ENCODE measurements at regions not wholly inside any gene's neighbourhood (a gene's known extent, or its start where the extent isn't known, plus 50 kb on each side); places are given as distances from the start of the nearest gene placed in this dataset.
"Not testable (repeated sequence)": the region's sequence is repeated elsewhere in the genome, so short reads cannot be mapped to it uniquely, and the experiment has no call there.

DNA sequence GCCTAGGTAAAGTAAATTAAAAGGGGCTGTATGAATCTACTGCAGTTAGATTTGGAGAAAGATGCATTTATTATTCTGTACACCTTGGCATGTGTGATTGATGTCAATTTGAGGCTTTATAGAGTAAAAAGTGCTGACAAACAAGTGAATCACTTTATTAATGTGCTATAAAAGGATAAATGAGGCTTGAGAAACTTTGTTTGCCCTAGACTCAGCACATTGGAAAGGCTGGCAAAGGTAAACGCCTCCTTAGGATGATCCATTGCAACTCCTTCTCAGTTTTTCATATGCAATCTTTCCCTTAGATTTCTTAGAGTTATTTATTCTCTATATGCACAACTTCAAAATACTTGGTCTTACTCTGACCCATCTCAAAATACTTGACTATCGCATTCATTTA, 369.0 kb downstream of the HINT1 start:
- H3K27ac Mint-ChIP-seq: no peak overlapping the region
- no peaks in the 10 kb centered on the region for H3K4me1 Mint-ChIP-seq (ENCODE audit: low read depth)
- H3K36me3 Mint-ChIP-seq (ENCODE audit: low read depth): no peaks in the 10 kb centered on the region
- H3K27me3 Mint-ChIP-seq (ENCODE audit: low read depth): no peaks in the 10 kb centered on the region
- H3K9me3 Mint-ChIP-seq: peaks cover 5% of the 10 kb centered on the region
- no peak overlapping the region for H3K4me3 Mint-ChIP-seq

DNA sequence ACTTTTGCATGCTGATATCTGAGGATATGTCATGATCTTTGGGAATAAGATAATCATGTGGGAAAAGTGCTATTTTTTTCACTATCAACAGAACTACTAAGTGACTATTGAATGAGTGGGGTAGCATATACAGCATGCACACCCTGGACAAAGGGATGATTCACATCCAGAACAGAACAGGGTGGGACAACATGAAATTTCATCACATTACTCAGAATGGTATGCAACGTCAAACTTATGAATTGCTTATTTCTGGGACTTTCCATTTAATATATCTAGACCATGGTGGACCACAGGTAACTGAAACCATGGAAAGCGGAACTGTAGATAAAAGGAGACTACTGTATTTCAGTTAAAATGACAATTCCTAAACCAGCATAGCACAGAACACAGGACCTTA, 370.0 kb downstream of the HINT1 start:
- H3K27ac Mint-ChIP-seq: no peak overlapping the region
- H3K27me3 Mint-ChIP-seq (ENCODE audit: low read depth): no peaks in the 10 kb centered on the region
- peaks cover 5% of the 10 kb centered on the region for H3K9me3 Mint-ChIP-seq

DNA sequence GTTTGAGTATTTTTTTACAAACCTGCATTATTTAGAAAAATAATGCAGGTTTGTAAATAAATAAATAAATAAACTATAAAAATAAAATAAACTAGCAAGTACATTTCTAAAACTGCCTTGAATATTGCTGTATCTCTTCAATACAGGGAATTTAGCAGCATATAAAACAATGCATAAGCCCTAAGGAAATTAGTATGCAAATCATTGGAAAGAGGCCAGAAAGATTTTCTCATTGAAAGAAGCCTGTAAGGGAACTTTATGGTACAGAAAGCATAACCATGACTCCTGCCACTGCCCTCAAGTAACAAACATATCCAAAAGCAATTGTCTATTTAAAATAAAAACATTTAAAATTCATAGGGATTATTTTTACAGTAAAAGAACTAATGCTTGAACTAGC, 387.3 kb downstream of the HINT1 start:
- Mint-ChIP-seq H3K27me3 (ENCODE audit: low read depth) (no peaks in the 10 kb centered on the region), H3K4me1 (ENCODE audit: low read depth) (no peaks in the 10 kb centered on the region), H3K27ac (no peak overlapping the region), H3K36me3 (ENCODE audit: low read depth) (no peaks in the 10 kb centered on the region), H3K4me3 (no peak overlapping the region), H3K9me3 (no peaks in the 10 kb centered on the region)

More for the DNA sequence above, 370.0 kb downstream of the HINT1 start:
- H3K36me3 Mint-ChIP-seq (ENCODE audit: low read depth): no peaks in the 10 kb centered on the region
- no peaks in the 10 kb centered on the region for H3K4me1 Mint-ChIP-seq (ENCODE audit: low read depth)
- H3K4me3 Mint-ChIP-seq: no peak overlapping the region

DNA sequence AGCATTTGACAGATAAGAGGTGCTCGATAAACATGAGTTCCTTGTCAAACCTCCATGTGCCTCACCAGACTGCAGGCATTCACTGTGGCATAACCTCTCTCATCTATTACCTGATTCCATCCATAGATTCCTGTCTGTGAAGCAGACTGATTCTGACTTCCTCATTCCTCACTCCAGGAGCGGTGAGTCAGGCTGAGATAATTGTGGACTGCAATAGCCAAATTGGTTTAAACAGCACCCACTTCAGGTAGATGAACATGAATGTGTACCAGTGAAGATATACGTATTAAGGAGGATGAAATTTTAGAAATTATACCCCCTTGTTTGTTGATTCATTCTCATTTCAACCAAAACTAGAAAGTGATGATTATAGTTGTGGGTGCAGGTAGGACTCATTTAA, 391.2 kb downstream of the HINT1 start:
- Mint-ChIP-seq H3K27ac (no peak overlapping the region), H3K4me1 (ENCODE audit: low read depth) (no peaks in the 10 kb centered on the region), H3K27me3 (ENCODE audit: low read depth) (no peaks in the 10 kb centered on the region), H3K4me3 (no peak overlapping the region), H3K9me3 (no peaks in the 10 kb centered on the region), H3K36me3 (ENCODE audit: low read depth) (no peaks in the 10 kb centered on the region)

DNA sequence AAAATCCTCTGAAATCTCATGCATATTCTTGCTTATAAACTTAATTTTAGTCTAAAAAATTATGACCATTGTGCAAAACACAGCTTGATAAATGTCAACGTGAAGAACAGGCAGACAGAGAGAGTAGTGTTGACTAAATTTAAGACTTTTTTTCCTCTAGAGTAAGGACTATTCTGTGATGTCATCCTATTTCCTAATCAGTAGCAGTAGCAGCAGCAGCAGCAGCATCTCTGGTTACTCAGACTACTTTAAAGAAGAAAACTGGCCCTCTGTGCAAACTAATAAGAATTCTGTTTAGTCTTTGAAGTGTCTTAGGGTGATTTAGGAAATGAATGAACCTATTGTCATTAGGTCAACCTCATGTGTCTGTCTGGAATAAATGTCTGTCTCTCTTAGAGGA, 403.0 kb downstream of the HINT1 start:
- Mint-ChIP-seq H3K27me3 (ENCODE audit: low read depth) (no peaks in the 10 kb centered on the region), H3K27ac (no peak overlapping the region), H3K36me3 (ENCODE audit: low read depth) (no peaks in the 10 kb centered on the region), H3K9me3 (no peaks in the 10 kb centered on the region), H3K4me1 (ENCODE audit: low read depth) (no peaks in the 10 kb centered on the region), H3K4me3 (no peak overlapping the region)

DNA sequence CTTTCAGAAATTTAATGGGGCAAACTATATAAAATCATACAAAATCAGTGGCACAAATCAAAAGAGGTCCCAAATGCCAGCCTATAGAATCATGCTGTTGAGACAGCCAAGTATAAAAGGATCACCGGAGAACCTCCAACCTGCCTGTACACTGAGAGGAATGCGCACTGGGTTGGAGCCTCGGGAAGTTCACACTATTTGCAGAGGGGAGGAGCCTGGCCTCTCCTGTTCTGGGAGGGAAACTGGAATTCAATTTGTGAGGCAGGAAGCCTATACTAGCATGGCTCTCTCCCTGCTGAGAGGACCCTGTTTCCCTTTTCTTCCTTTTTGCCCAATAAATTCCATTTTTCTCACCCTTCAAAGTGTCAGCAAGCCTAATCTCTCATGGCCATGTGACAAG, 406.0 kb downstream of the HINT1 start:
- H3K9me3 Mint-ChIP-seq: no peaks in the 10 kb centered on the region
- no peaks in the 10 kb centered on the region for H3K27me3 Mint-ChIP-seq (ENCODE audit: low read depth)
- no peaks in the 10 kb centered on the region for H3K36me3 Mint-ChIP-seq (ENCODE audit: low read depth)
- H3K27ac Mint-ChIP-seq: no peak overlapping the region
- H3K4me1 Mint-ChIP-seq (ENCODE audit: low read depth): no peaks in the 10 kb centered on the region
- no peak overlapping the region for H3K4me3 Mint-ChIP-seq

DNA sequence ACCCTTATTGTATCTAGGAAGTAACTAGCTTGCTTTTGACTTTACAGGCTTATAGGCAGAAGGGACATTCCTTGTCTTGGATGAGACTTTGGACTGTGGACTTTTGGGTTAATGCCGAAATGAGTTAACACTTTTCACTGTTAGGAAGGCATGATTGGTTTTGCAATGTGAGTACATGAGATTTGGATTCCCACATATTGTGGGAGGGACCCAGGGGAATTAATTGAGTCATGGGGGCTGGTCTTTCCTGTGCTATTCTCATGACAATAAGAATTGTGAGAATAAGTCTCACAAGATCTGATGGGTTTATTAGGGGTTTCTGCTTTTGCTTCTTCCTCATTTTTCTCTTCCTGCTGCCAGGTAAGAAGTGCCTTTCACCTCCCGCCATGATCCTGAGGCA, 417.5 kb downstream of the HINT1 start:
- H3K4me3 Mint-ChIP-seq: no peak overlapping the region
- no peaks in the 10 kb centered on the region for H3K9me3 Mint-ChIP-seq
- no peaks in the 10 kb centered on the region for H3K36me3 Mint-ChIP-seq (ENCODE audit: low read depth)
- no peaks in the 10 kb centered on the region for H3K4me1 Mint-ChIP-seq (ENCODE audit: low read depth)
- no peaks in the 10 kb centered on the region for H3K27me3 Mint-ChIP-seq (ENCODE audit: low read depth)
- no peak overlapping the region for H3K27ac Mint-ChIP-seq

DNA sequence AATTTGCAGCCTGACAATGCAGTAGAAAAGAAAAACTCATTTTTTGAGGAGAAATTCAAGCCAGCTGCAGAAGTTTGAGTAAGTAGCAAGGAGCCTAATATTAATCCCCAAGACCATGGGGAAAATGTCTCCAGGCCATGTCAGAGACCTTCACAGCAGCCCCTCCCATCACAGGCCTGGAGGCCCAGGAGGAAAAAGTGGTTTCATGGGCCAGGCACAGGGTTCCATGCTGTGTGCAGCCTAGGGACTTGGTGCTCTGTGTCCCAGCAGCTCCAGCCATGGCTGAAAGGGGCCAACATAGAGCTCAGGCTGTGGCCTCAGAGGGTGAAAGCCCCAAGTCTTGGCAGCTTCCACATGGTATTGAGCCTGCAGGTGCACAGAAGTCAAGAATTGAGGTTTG, 418.4 kb downstream of the HINT1 start:
- not testable (repeated sequence) for H3K4me3 Mint-ChIP-seq; H3K27ac Mint-ChIP-seq; H3K4me1 Mint-ChIP-seq (ENCODE audit: low read depth); H3K27me3 Mint-ChIP-seq (ENCODE audit: low read depth); H3K36me3 Mint-ChIP-seq (ENCODE audit: low read depth); H3K9me3 Mint-ChIP-seq

DNA sequence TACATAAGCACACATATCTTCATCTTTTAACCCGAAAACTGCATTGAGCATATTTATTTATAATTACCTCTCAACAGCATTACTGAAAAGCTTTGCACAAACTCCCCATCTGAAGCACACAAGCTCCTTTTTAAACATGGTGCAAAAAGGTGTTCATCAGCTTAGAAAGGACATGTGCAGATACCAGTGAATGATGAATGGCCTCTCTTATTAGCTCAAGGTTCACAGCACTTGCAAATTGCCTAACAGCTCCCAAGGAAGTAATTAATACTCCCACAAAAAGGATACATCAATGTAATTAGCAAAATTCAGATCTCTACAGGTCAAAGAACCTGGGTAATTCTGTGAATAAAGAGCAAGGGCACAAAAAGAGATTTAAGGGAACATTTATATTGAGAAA, 422.0 kb downstream of the HINT1 start:
- Mint-ChIP-seq H3K4me3 (no peak overlapping the region), H3K36me3 (ENCODE audit: low read depth) (no peaks in the 10 kb centered on the region), H3K9me3 (peaks cover 2% of the 10 kb centered on the region), H3K27me3 (ENCODE audit: low read depth) (no peaks in the 10 kb centered on the region), H3K4me1 (ENCODE audit: low read depth) (no peaks in the 10 kb centered on the region), H3K27ac (no peak overlapping the region)

DNA sequence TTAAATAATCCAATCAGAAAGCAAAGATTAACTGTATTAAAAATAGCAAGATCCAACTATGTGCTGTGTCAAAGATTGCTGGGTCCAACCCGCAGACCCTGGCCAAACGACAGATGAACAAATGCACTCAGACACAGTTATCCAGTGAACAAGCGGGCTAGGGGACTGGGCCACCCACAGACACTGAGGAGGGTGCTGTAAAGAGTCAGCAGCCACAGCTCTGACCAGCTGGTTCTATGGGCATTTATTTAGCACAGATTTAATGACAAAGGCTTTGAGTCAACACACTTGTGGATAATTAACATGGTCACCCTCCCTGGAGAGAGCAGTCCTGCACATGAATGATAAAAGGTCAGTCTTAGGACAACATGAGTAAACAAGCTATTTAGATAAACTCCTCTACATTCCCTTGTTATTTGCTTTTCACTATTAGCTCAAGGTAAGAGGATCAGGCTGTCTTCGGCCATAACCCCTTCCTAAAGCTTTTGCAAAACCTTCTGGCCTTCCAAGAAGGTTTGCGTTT, 424.9 kb downstream of the HINT1 start:
- Mint-ChIP-seq H3K36me3 (ENCODE audit: low read depth) (no peaks in the 10 kb centered on the region), H3K9me3 (peaks cover 3% of the 10 kb centered on the region), H3K4me3 (no peak overlapping the region), H3K27ac (no peak overlapping the region), H3K27me3 (ENCODE audit: low read depth) (no peaks in the 10 kb centered on the region), H3K4me1 (ENCODE audit: low read depth) (no peaks in the 10 kb centered on the region)

DNA sequence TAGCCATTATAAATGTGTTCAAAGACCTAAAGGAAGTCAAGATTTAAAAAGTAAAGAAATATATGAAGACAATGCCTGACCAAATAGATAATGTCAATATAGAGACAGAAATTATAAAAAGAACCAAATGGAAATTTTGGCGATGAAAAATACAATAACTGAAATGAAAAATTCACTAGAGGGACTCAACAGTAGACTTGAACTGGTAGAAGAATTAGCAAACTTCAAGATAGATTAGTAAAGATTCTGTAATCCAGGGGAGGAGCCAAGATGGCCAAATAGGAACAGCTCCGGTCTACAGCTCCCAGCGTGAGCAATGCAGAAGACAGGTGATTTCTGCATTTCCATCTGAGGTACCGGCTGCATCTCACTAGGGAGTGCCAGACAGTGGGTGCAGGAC, 433.2 kb downstream of the HINT1 start:
- H3K27me3 Mint-ChIP-seq (ENCODE audit: low read depth): no peaks in the 10 kb centered on the region
- H3K9me3 Mint-ChIP-seq: peaks cover 11% of the 10 kb centered on the region
- no peak overlapping the region for H3K27ac Mint-ChIP-seq
- H3K36me3 Mint-ChIP-seq (ENCODE audit: low read depth): no peaks in the 10 kb centered on the region
- H3K4me3 Mint-ChIP-seq: no peak overlapping the region
- H3K4me1 Mint-ChIP-seq (ENCODE audit: low read depth): no peaks in the 10 kb centered on the region

DNA sequence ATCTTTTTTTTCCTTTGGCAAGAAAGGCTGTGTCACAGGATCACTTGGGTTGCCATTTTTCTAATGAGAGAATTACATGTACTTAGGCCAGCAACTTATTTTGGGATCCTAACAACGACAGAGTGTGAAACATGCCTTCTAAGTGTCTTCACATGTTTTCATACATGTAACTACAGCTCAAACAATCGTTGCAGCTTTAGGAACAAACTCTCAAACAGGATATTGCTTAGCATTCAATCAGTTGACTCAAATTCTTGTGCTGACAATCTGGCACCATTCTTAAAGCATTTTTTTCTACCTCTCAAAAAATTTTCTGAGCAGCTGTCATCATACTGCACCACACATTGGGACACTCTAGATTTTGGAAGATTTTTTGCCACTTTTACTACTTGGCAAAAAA, 435.5 kb downstream of the HINT1 start:
- no peaks in the 10 kb centered on the region for H3K4me1 Mint-ChIP-seq (ENCODE audit: low read depth)
- no peak overlapping the region for H3K27ac Mint-ChIP-seq
- H3K4me3 Mint-ChIP-seq: no peak overlapping the region
- no peaks in the 10 kb centered on the region for H3K27me3 Mint-ChIP-seq (ENCODE audit: low read depth)
- H3K36me3 Mint-ChIP-seq (ENCODE audit: low read depth): no peaks in the 10 kb centered on the region
- H3K9me3 Mint-ChIP-seq: peaks cover 11% of the 10 kb centered on the region

DNA sequence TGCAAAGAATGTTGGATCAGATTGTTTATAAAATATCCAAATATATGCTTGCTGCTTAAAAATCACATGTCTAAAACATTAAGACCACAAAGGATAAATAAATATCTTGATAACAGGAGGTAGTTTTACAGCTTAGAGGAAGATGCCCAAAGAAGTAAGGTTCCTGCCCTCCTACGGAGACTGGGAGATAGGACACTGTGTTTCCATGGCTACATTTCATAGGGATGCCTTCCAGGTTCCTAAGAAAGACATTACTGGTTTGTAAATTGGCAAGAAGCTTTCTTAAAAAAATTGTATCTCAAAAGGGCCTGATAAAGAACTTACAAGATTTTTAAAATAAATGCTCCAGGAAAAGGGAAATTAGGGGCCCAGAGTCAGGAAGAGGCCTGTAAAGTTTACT, 437.2 kb downstream of the HINT1 start:
- Mint-ChIP-seq H3K27me3 (ENCODE audit: low read depth) (no peaks in the 10 kb centered on the region), H3K9me3 (peaks cover 11% of the 10 kb centered on the region), H3K4me1 (ENCODE audit: low read depth) (no peaks in the 10 kb centered on the region), H3K36me3 (ENCODE audit: low read depth) (no peaks in the 10 kb centered on the region), H3K27ac (no peak overlapping the region), H3K4me3 (no peak overlapping the region)

DNA sequence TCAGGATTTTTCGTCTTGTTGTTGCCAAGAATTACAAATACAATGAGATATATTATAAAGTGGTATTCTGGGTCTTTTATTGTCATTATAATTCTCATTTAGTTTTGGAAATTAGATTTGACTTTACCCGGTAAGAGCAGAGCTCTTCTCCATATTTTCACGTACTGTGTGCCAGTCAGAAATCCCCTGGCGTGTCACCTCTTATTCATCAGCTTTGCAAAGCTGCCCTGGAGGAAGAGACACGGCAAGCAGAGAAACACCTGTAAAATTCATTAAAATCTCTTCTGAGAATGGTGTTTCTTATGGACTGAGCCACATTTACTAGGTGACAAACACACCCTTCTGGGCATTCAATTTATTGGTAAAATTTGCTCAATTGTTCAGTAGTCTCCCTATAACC, 440.4 kb downstream of the HINT1 start:
- Mint-ChIP-seq H3K27ac (no peak overlapping the region), H3K4me3 (no peak overlapping the region), H3K36me3 (ENCODE audit: low read depth) (no peaks in the 10 kb centered on the region), H3K4me1 (ENCODE audit: low read depth) (no peaks in the 10 kb centered on the region), H3K27me3 (ENCODE audit: low read depth) (no peaks in the 10 kb centered on the region), H3K9me3 (no peaks in the 10 kb centered on the region)

DNA sequence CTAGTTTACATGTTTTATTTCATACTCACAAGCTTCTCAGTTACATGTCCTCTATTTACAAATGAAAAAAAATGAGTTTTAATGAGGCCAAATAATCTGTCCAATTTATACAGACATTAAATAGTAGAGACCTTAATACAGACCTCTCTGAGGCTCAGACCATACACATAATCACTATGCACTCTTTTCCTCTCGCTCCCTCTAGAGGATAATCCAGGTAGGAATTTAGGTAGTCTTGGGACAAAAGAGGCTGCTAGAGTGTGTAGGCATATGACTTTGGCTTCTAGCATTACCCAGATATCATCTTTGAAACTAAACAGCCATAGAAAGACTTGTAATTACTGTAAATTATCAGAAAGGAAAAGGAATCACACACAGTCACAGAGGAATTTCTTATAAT, 444.7 kb downstream of the HINT1 start:
- H3K36me3 Mint-ChIP-seq (ENCODE audit: low read depth): no peaks in the 10 kb centered on the region
- H3K4me1 Mint-ChIP-seq (ENCODE audit: low read depth): no peaks in the 10 kb centered on the region
- no peaks in the 10 kb centered on the region for H3K9me3 Mint-ChIP-seq
- no peaks in the 10 kb centered on the region for H3K27me3 Mint-ChIP-seq (ENCODE audit: low read depth)
- H3K27ac Mint-ChIP-seq: no peak overlapping the region
- H3K4me3 Mint-ChIP-seq: no peak overlapping the region

DNA sequence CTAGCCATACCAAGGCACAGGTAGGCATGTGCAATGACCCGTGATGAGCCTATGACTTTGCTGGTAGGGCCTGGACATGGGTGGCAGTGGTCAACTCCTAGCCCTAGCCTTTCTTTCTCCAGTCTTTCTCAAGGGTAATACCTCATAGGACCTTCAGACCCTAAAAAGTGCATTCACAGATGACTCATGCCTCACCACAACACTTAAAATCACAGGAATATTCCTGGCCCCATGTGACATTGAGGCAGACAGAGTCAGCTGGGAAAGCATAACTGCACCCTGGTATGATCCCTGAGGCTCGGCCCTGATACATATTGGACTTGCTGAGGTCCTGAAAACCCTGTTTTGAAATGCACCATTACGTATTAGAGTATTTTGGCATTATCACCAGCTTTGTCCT, 449.5 kb downstream of the HINT1 start:
- Mint-ChIP-seq H3K4me1 (ENCODE audit: low read depth) (no peaks in the 10 kb centered on the region), H3K27ac (no peak overlapping the region), H3K36me3 (ENCODE audit: low read depth) (no peaks in the 10 kb centered on the region), H3K9me3 (no peaks in the 10 kb centered on the region), H3K4me3 (no peak overlapping the region), H3K27me3 (ENCODE audit: low read depth) (peaks cover 3% of the 10 kb centered on the region)

Measured in T-helper 1 cell treated with Interleukin-12 subunit alpha and Interleukin-12 subunit beta and Interleukin-4 antibody, amounts not matched to agents 30 μg/mL and 1 μg/mL, for 36 hours (primary cell).